Cardiac fibroblast (primary cell): ENCODE measurements at regions not wholly inside any gene's neighbourhood (a gene's known extent, or its start where the extent isn't known, plus 50 kb on each side); places are given as distances from the start of the nearest gene placed in this dataset.

ENCODE experiments used
- DNase-seq, 2 donors: peaks; one replicate each; pipeline versions ENCODE4 v3.0.0 to v3.0.0-alpha.2; 2010; ENCODE audit warnings: low read depth in 2 of 2
- H3K4me3 ChIP-seq, 2 donors: replicated peaks in 1 of 2; 1 replicate in 1 of 2; 2 replicates in 1 of 2; pipeline ENCODE4 v1.5.1; 2011; ENCODE audit warnings: low read depth in 2 of 2, low read length in 2 of 2, mild to moderate bottlenecking in 2 of 2, moderate library complexity in 1 of 2
- TF ChIP-seq, protein P1 (sequence below): IDR thresholded peaks from one replicate; pipeline ENCODE4 v1.5.1; 2011; ENCODE audit warnings: low read depth, mild to moderate bottlenecking, low read length, inconsistent platforms

- TF ChIP-seq, protein P1, sequence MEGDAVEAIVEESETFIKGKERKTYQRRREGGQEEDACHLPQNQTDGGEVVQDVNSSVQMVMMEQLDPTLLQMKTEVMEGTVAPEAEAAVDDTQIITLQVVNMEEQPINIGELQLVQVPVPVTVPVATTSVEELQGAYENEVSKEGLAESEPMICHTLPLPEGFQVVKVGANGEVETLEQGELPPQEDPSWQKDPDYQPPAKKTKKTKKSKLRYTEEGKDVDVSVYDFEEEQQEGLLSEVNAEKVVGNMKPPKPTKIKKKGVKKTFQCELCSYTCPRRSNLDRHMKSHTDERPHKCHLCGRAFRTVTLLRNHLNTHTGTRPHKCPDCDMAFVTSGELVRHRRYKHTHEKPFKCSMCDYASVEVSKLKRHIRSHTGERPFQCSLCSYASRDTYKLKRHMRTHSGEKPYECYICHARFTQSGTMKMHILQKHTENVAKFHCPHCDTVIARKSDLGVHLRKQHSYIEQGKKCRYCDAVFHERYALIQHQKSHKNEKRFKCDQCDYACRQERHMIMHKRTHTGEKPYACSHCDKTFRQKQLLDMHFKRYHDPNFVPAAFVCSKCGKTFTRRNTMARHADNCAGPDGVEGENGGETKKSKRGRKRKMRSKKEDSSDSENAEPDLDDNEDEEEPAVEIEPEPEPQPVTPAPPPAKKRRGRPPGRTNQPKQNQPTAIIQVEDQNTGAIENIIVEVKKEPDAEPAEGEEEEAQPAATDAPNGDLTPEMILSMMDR = no peak
- no peak overlapping the region for H3K4me3 ChIP-seq
- peak in 1 of 2 donors; percentile 1 for DNase-seq
These were observed 282.5 kb upstream of the EPHA3 start for GRCh38 chr3:88824666-88825564.

DNA sequence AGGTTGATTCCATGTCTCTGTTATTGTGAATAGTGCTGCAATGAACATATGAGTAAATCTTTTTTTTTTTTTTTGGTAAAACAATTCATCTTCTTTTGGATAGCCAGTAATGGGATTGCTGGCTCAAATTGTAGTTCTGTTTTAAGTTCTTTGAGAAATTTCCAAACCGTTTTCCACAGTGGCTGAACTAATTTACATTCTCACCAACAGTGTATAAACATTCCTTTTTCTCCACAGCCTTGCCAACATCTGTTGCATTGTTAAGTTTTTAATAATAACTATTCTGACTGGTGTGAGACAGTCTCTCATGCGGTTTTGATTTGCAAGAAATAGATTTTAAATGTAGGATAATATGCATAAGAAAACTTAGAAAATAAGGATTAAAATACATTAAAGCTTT is 279.0 kb upstream of the EPHA3 start:
- no peak for DNase-seq
- TF ChIP-seq, protein P1 = no peak
- H3K4me3 ChIP-seq = no peak overlapping the region

DNA sequence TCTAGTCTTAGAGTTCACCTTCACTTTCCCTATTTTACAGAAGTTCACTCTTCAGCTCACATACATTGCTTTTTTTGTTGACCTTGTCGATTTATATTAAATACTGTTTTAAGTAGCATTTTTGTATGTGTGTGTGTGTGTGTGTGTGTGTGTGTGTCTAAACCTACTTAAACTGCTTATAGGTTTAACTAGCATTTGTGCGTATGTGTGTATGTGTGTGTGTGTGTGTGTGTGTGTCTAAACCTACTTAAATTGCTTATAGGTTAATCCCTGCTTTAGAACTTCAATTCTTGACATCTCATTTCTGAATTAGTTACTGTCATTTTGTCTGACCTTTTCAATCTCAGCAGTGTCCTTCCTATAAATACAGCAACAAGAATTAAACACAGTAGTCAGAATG is 254.8 kb upstream of the EPHA3 start:
- DNase-seq = no peak
- TF ChIP-seq, protein P1 = no peak
- H3K4me3 ChIP-seq = no peak overlapping the region

- TF ChIP-seq, protein P1 = no peak
- peak in 1 of 2 donors; percentile 52 for DNase-seq
- H3K4me3 ChIP-seq = no peak overlapping the region
These were observed 244.2 kb upstream of the EPHA3 start for GRCh38 chr3:88863196-88863595.

GRCh38 chr3:88876724-88877123 is 230.7 kb upstream of the EPHA3 start:
- no peak for DNase-seq
- H3K4me3 ChIP-seq = no peak overlapping the region
- TF ChIP-seq, protein P1 = no peak

GRCh38 chr3:88879905-88880304 is 227.5 kb upstream of the EPHA3 start:
- DNase-seq = no peak
- TF ChIP-seq, protein P1 = no peak
- H3K4me3 ChIP-seq = no peak overlapping the region
